Activated naive CD8-positive, alpha-beta T cell treated with anti-CD3 and anti-CD28 coated beads, Interleukin-2, amount 10 ng/mL, durations not matched to agents 7 days and 5 days (primary cell): ENCODE measurements at regions not wholly inside any gene's neighbourhood (a gene's known extent, or its start where the extent isn't known, plus 50 kb on each side); places are given as distances from the start of the nearest gene placed in this dataset.

ENCODE experiments used
- ATAC-seq: fragments of 150-1000 bp; cut with Tn5 transposase; one replicate; pipeline ENCODE4 v1.10.0; 2021; ENCODE audit warnings: low read depth, moderate library complexity
- POLR2A ChIA-PET: fragments of 350-600 bp; sonication (Branson Sonifier 250); formaldehyde crosslinking; loops from one replicate; lab custom pipeline; 2021; ENCODE audit warnings: antibody characterized with exemption; lab: Charles Lee
- DNase-seq: peaks from one replicate; pipeline ENCODE4 v3.0.0; 2021
- H3K27ac Mint-ChIP-seq: one replicate; pipeline ENCODE4 v1.8.0; 2022; ENCODE audit warnings: mild to moderate bottlenecking, mixed read lengths
- H3K27me3 Mint-ChIP-seq: one replicate; pipeline ENCODE4 v1.8.0; 2022; ENCODE audit warnings: mild to moderate bottlenecking, moderate library complexity, mixed read lengths
- H3K36me3 Mint-ChIP-seq: one replicate; pipeline ENCODE4 v1.8.0; 2021; ENCODE audit warnings: mild to moderate bottlenecking, mixed read lengths
- H3K4me1 Mint-ChIP-seq: one replicate; pipeline ENCODE4 v1.8.0; 2021; ENCODE audit warnings: mixed read lengths
- H3K4me3 Mint-ChIP-seq: one replicate; pipeline ENCODE4 v1.8.0; 2022; ENCODE audit warnings: mild to moderate bottlenecking, moderate library complexity, mixed read lengths
- H3K9me3 Mint-ChIP-seq: one replicate; pipeline ENCODE4 v1.8.0; 2021; ENCODE audit warnings: mixed read lengths

GRCh38 chr7:121473645-121474300 is 77.7 kb upstream of the FAM3C start:
- Mint-ChIP-seq H3K36me3 (no peaks in the 10 kb centered on the region), H3K9me3 (no peaks in the 10 kb centered on the region), H3K27me3 (peaks cover 4% of the 10 kb centered on the region), H3K4me1 (no peaks in the 10 kb centered on the region), H3K27ac (no peak overlapping the region), H3K4me3 (no peak overlapping the region)
- POLR2A ChIA-PET: no interaction called here
- no peak for DNase-seq
- ATAC-seq: no peak

- Mint-ChIP-seq H3K27me3 (no peaks in the 10 kb centered on the region), H3K27ac (no peak overlapping the region), H3K4me3 (no peak overlapping the region), H3K36me3 (no peaks in the 10 kb centered on the region), H3K4me1 (no peaks in the 10 kb centered on the region), H3K9me3 (peaks cover 3% of the 10 kb centered on the region)
- POLR2A ChIA-PET: no interaction called here
- ATAC-seq: no peak
- DNase-seq: no peak
These were observed 70.3 kb upstream of the FAM3C start for GRCh38 chr7:121466455-121466854.

GRCh38 chr7:121459148-121459547 is 63.0 kb upstream of the FAM3C start:
- POLR2A ChIA-PET: no interaction called here
- no peak for ATAC-seq
- H3K4me1 Mint-ChIP-seq: no peaks in the 10 kb centered on the region
- H3K4me3 Mint-ChIP-seq: no peak overlapping the region
- H3K9me3 Mint-ChIP-seq: no peaks in the 10 kb centered on the region
- DNase-seq: no peak
- H3K27me3 Mint-ChIP-seq: no peaks in the 10 kb centered on the region
- H3K36me3 Mint-ChIP-seq: no peaks in the 10 kb centered on the region
- H3K27ac Mint-ChIP-seq: no peak overlapping the region

- Mint-ChIP-seq H3K4me1 (no peaks in the 10 kb centered on the region), H3K27ac (no peak overlapping the region), H3K4me3 (no peak overlapping the region), H3K27me3 (no peaks in the 10 kb centered on the region), H3K36me3 (no peaks in the 10 kb centered on the region), H3K9me3 (no peaks in the 10 kb centered on the region)
- no peak for ATAC-seq
- no peak for DNase-seq
- POLR2A ChIA-PET: no interaction called here
These were observed 60.8 kb upstream of the FAM3C start for GRCh38 chr7:121456785-121457359.

GRCh38 chr7:121456015-121456414 is 59.9 kb upstream of the FAM3C start:
- H3K36me3 Mint-ChIP-seq: no peaks in the 10 kb centered on the region
- H3K27me3 Mint-ChIP-seq: no peaks in the 10 kb centered on the region
- DNase-seq: no peak
- H3K4me1 Mint-ChIP-seq: no peaks in the 10 kb centered on the region
- H3K4me3 Mint-ChIP-seq: no peak overlapping the region
- H3K27ac Mint-ChIP-seq: no peak overlapping the region
- ATAC-seq: no peak
- POLR2A ChIA-PET: no interaction called here
- H3K9me3 Mint-ChIP-seq: no peaks in the 10 kb centered on the region

- ATAC-seq: no peak
These were observed 56.3 kb upstream of the FAM3C start for GRCh38 chr7:121452389-121452788.

GRCh38 chr7:121451367-121452094 is 55.4 kb upstream of the FAM3C start:
- no peak for DNase-seq
- no peak overlapping the region for H3K4me3 Mint-ChIP-seq
- no peak overlapping the region for H3K27ac Mint-ChIP-seq
- H3K4me1 Mint-ChIP-seq: no peaks in the 10 kb centered on the region
- H3K27me3 Mint-ChIP-seq: no peaks in the 10 kb centered on the region
- POLR2A ChIA-PET: no interaction called here
- no peak for ATAC-seq
- H3K9me3 Mint-ChIP-seq: no peaks in the 10 kb centered on the region
- H3K36me3 Mint-ChIP-seq: no peaks in the 10 kb centered on the region

More at GRCh38 chr7:121452389-121452788, 56.3 kb upstream of the FAM3C start:
- no peak overlapping the region for H3K4me3 Mint-ChIP-seq
- DNase-seq: no peak
- H3K27me3 Mint-ChIP-seq: no peaks in the 10 kb centered on the region
- POLR2A ChIA-PET: no interaction called here
- no peaks in the 10 kb centered on the region for H3K36me3 Mint-ChIP-seq
- no peak overlapping the region for H3K27ac Mint-ChIP-seq
- H3K4me1 Mint-ChIP-seq: no peaks in the 10 kb centered on the region
- no peaks in the 10 kb centered on the region for H3K9me3 Mint-ChIP-seq

- Mint-ChIP-seq H3K27me3 (no peaks in the 10 kb centered on the region), H3K36me3 (no peaks in the 10 kb centered on the region), H3K9me3 (no peaks in the 10 kb centered on the region), H3K4me3 (no peak overlapping the region), H3K4me1 (no peaks in the 10 kb centered on the region), H3K27ac (no peak overlapping the region)
- no peak for DNase-seq
- ATAC-seq: no peak
- POLR2A ChIA-PET: no interaction called here
These were observed 54.6 kb upstream of the FAM3C start for GRCh38 chr7:121450631-121451198.

GRCh38 chr7:121449735-121450240 is 53.7 kb upstream of the FAM3C start:
- Mint-ChIP-seq H3K4me1 (no peaks in the 10 kb centered on the region), H3K4me3 (no peak overlapping the region), H3K9me3 (no peaks in the 10 kb centered on the region), H3K36me3 (no peaks in the 10 kb centered on the region), H3K27ac (no peak overlapping the region), H3K27me3 (no peaks in the 10 kb centered on the region)
- no peak for DNase-seq
- POLR2A ChIA-PET: no interaction called here
- ATAC-seq: no peak

GRCh38 chr7:121449329-121449728 is 53.2 kb upstream of the FAM3C start:
- POLR2A ChIA-PET: no interaction called here
- no peak overlapping the region for H3K4me3 Mint-ChIP-seq
- DNase-seq: no peak
- no peaks in the 10 kb centered on the region for H3K9me3 Mint-ChIP-seq
- no peak for ATAC-seq
- H3K27ac Mint-ChIP-seq: no peak overlapping the region
- H3K4me1 Mint-ChIP-seq: no peaks in the 10 kb centered on the region
- H3K27me3 Mint-ChIP-seq: no peaks in the 10 kb centered on the region
- H3K36me3 Mint-ChIP-seq: no peaks in the 10 kb centered on the region

- Mint-ChIP-seq H3K27ac (no peak overlapping the region), H3K27me3 (no peaks in the 10 kb centered on the region), H3K4me1 (no peaks in the 10 kb centered on the region), H3K9me3 (no peaks in the 10 kb centered on the region), H3K4me3 (no peak overlapping the region), H3K36me3 (no peaks in the 10 kb centered on the region)
- ATAC-seq (no peak), DNase-seq (no peak)
- POLR2A ChIA-PET: no interaction called here
These were observed 52.3 kb upstream of the FAM3C start for GRCh38 chr7:121448429-121448828.

- POLR2A ChIA-PET: no interaction called here
- Mint-ChIP-seq H3K4me1 (no peaks in the 10 kb centered on the region), H3K36me3 (no peaks in the 10 kb centered on the region), H3K27me3 (no peaks in the 10 kb centered on the region), H3K9me3 (no peaks in the 10 kb centered on the region), H3K27ac (no peak overlapping the region), H3K4me3 (no peak overlapping the region)
- ATAC-seq: no peak
- DNase-seq: no peak
These were observed 51.8 kb upstream of the FAM3C start for GRCh38 chr7:121447911-121448300.

- H3K27ac Mint-ChIP-seq: no peak overlapping the region
- DNase-seq: no peak
- POLR2A ChIA-PET: no interaction called here
- ATAC-seq: no peak
- no peaks in the 10 kb centered on the region for H3K9me3 Mint-ChIP-seq
- H3K27me3 Mint-ChIP-seq: no peaks in the 10 kb centered on the region
- H3K4me3 Mint-ChIP-seq: no peak overlapping the region
- H3K36me3 Mint-ChIP-seq: no peaks in the 10 kb centered on the region
- H3K4me1 Mint-ChIP-seq: peaks cover 2% of the 10 kb centered on the region
These were observed 51.3 kb upstream of the FAM3C start for GRCh38 chr7:121447243-121447910.
